ENCODE measurements at regions not wholly inside any gene's neighbourhood (a gene's known extent, or its start where the extent isn't known, plus 50 kb on each side); places are given as distances from the start of the nearest gene placed in this dataset.

DNA sequence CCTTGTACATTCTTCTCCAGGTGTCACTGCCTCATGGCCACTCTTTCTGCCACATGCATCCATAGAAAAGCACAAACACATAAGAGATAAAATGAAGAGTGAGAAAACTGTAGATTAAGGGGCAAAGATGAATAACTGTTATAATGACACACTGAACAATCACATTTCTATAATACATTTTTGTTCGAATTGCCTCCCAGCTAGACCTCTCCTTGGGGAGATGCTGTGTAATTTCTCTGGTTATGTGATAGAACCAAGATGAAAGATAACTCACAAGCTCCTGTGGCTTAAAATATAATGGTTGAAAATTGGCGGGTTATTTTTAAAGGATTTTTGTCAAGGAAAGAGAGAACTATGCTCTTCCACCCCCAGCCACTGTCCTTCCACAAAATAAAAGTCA is 60.2 kb upstream of the STEAP1 start:
- Histone ChIP-seq H3K36me3 (ENCODE audit: control insufficient read depth, insufficient read depth, low read length) (no peaks in the 10 kb centered on the region), H3K4me3 (ENCODE audit: low read length) (no peak overlapping the region), H3K27ac (ENCODE audit: low read depth, low read length) (no peak overlapping the region), H3K27me3 (ENCODE audit: control insufficient read depth, insufficient read depth, low read length, poor library complexity, severe bottlenecking) (no peaks in the 10 kb centered on the region), H3K9ac (ENCODE audit: extremely low read depth, low read length, poor library complexity, severe bottlenecking) (no peak overlapping the region), H3K9me3 (ENCODE audit: control insufficient read depth, low read length) (no peaks in the 10 kb centered on the region), H3K4me1 (ENCODE audit: control insufficient read depth, insufficient read depth, low read length) (no peaks in the 10 kb centered on the region)
- H3K27me3 Mint-ChIP-seq (ENCODE audit: insufficient read depth) = no peaks in the 10 kb centered on the region
- TF ChIP-seq, protein P1, sequence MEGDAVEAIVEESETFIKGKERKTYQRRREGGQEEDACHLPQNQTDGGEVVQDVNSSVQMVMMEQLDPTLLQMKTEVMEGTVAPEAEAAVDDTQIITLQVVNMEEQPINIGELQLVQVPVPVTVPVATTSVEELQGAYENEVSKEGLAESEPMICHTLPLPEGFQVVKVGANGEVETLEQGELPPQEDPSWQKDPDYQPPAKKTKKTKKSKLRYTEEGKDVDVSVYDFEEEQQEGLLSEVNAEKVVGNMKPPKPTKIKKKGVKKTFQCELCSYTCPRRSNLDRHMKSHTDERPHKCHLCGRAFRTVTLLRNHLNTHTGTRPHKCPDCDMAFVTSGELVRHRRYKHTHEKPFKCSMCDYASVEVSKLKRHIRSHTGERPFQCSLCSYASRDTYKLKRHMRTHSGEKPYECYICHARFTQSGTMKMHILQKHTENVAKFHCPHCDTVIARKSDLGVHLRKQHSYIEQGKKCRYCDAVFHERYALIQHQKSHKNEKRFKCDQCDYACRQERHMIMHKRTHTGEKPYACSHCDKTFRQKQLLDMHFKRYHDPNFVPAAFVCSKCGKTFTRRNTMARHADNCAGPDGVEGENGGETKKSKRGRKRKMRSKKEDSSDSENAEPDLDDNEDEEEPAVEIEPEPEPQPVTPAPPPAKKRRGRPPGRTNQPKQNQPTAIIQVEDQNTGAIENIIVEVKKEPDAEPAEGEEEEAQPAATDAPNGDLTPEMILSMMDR (conservative IDR thresholded peaks at IDR 0.05) = no peak
- no peaks in the 10 kb centered on the region for H3K4me1 Mint-ChIP-seq
- H3K27ac Mint-ChIP-seq = no peak overlapping the region
- no peak for DNase-seq
- no peaks in the 10 kb centered on the region for H3K36me3 Mint-ChIP-seq (ENCODE audit: low read depth)
- no peaks in the 10 kb centered on the region for H3K9me3 Mint-ChIP-seq
- H3K4me3 Mint-ChIP-seq = no peak overlapping the region
- whole genome bisulfite sequencing, 2 experiments (ENCODE audit: insufficient coverage in 1 of 2, insufficient read length in 1 of 2) = 73% methylated on average over 2 of the region's 2 CpGs; no CpG with 5 or more reads in 1 of the 2 experiments
